Mucosa of gallbladder (tissue), 1 donor: ENCODE measurements at regions not wholly inside any gene's neighbourhood (a gene's known extent, or its start where the extent isn't known, plus 50 kb on each side); places are given as distances from the start of the nearest gene placed in this dataset.
"Not testable (repeated sequence)": the region's sequence is repeated elsewhere in the genome, so short reads cannot be mapped to it uniquely, and the experiment has no call there.

ENCODE experiments used
- DNase-seq: peaks from one replicate; pipeline ENCODE4 v3.0.0-alpha.2; 2020; ENCODE audit warnings: low spot score
- donor health status: DM: no; HTN: no; CAD: no.

- no peak for DNase-seq
Measured at GRCh38 chr12:124130691-124131591, 157.9 kb downstream of the ZNF664 start.

GRCh38 chr12:124131659-124132058, 158.6 kb downstream of the ZNF664 start:
- DNase-seq: no peak

GRCh38 chr12:124132530-124132929, 159.5 kb downstream of the ZNF664 start:
- no peak for DNase-seq

GRCh38 chr12:124136796-124137195, 158.1 kb upstream of the RFLNA start:
- no peak for DNase-seq

GRCh38 chr12:124140944-124141486, 153.9 kb upstream of the RFLNA start:
- DNase-seq: no peak

- not testable (repeated sequence) for DNase-seq
Measured at GRCh38 chr12:124141611-124142010, 153.3 kb upstream of the RFLNA start.

GRCh38 chr12:124142395-124143035, 152.4 kb upstream of the RFLNA start:
- no peak for DNase-seq

GRCh38 chr12:124143726-124144125, 151.2 kb upstream of the RFLNA start:
- DNase-seq: no peak

GRCh38 chr12:124144531-124145194, 150.2 kb upstream of the RFLNA start:
- DNase-seq: no peak

- DNase-seq: no peak
Measured at GRCh38 chr12:124147027-124147426, 147.9 kb upstream of the RFLNA start.

GRCh38 chr12:124147575-124147974, 147.3 kb upstream of the RFLNA start:
- DNase-seq: no peak

- no peak for DNase-seq
Measured at GRCh38 chr12:124148481-124149273, 146.2 kb upstream of the RFLNA start.

GRCh38 chr12:124149287-124149686, 145.6 kb upstream of the RFLNA start:
- DNase-seq: no peak

GRCh38 chr12:124150168-124150567, 144.7 kb upstream of the RFLNA start:
- no peak for DNase-seq

GRCh38 chr12:124151583-124151982, 143.3 kb upstream of the RFLNA start:
- DNase-seq: no peak

- peak; percentile 39 for DNase-seq
Measured at GRCh38 chr12:124152731-124153130, 142.2 kb upstream of the RFLNA start.

GRCh38 chr12:124153392-124153791, 141.5 kb upstream of the RFLNA start:
- no peak for DNase-seq

- no peak for DNase-seq
Measured at GRCh38 chr12:124157406-124157805, 137.5 kb upstream of the RFLNA start.

GRCh38 chr12:124159655-124160054, 135.2 kb upstream of the RFLNA start:
- DNase-seq: no peak

GRCh38 chr12:124160097-124160756, 134.7 kb upstream of the RFLNA start:
- no peak for DNase-seq

GRCh38 chr12:124161402-124161801, 133.5 kb upstream of the RFLNA start:
- DNase-seq: not testable (repeated sequence)
